H1 (cell line): ENCODE measurements at regions not wholly inside any gene's neighbourhood (a gene's known extent, or its start where the extent isn't known, plus 50 kb on each side); places are given as distances from the start of the nearest gene placed in this dataset.

Experiments used
- ATF2 ChIP-seq: IDR thresholded peaks from 2 replicates; pipeline ENCODE4 v1.6.1; 2012; ENCODE audit warnings: low read length, inconsistent platforms
- CTBP2 ChIP-seq: IDR thresholded peaks from 2 replicates; pipeline ENCODE4 v1.7.0; 2011; ENCODE audit warnings: borderline replicate concordance, mild to moderate bottlenecking, moderate library complexity, mixed read lengths, low read length; ENCODE audit not compliant: insufficient read depth, insufficient read length
- EZH2 ChIP-seq: fragments of 200-600 bp; sonication (generic); IDR thresholded peaks from 2 replicates; pipeline ENCODE4 v1.7.1; 2012; ENCODE audit warnings: low read depth, mild to moderate bottlenecking, moderate library complexity, low read length, inconsistent platforms; ENCODE audit not compliant: severe bottlenecking
- SRF ChIP-seq: IDR thresholded peaks from 2 replicates; pipeline ENCODE4 v1.6.1; 2011; ENCODE audit warnings: mild to moderate bottlenecking, low read depth, low read length, moderate library complexity

GRCh38 chr2:109998-110397, 63.7 kb upstream of the FAM110C start (continued):
- no peak for TF ChIP-seq ATF2
- TF ChIP-seq CTBP2 = no peak
- no peak for TF ChIP-seq SRF
- TF ChIP-seq EZH2 = no peak
